Lower leg skin (tissue), 3 donors: ENCODE measurements at regions not wholly inside any gene's neighbourhood (a gene's known extent, or its start where the extent isn't known, plus 50 kb on each side); places are given as distances from the start of the nearest gene placed in this dataset.
"Not testable (repeated sequence)": the region's sequence is repeated elsewhere in the genome, so short reads cannot be mapped to it uniquely, and the experiment has no call there.

Experiments used
- CTCF ChIP-seq, 3 donors: fragments of 450-650 bp; IDR thresholded peaks; one replicate each; pipeline ENCODE4 v1.5.1; 2016; ENCODE audit warnings: antibody characterized with exemption in 3 of 3, mild to moderate bottlenecking in 3 of 3, moderate library complexity in 2 of 3
- POLR2A ChIP-seq, 2 donors: fragments of 450-650 bp; IDR thresholded peaks; one replicate each; pipeline ENCODE4 v1.6.1; 2016 to 2017; ENCODE audit warnings: antibody characterized with exemption in 2 of 2, mild to moderate bottlenecking in 1 of 2, moderate library complexity in 1 of 2

GRCh38 chr9:40097992-40098391, 742.5 kb downstream of the SPATA31A1 start:
- TF ChIP-seq CTCF, POLR2A (IDR thresholded peaks at IDR 0.05): not testable (repeated sequence)
